NB4 (cell line): ENCODE measurements at regions not wholly inside any gene's neighbourhood (a gene's known extent, or its start where the extent isn't known, plus 50 kb on each side); places are given as distances from the start of the nearest gene placed in this dataset.

Experiments
- CTCF ChIP-seq: IDR thresholded peaks from one replicate; pipeline ENCODE4 v1.5.1; 2012; ENCODE audit warnings: low read depth, low read length
- MAX ChIP-seq: IDR thresholded peaks from 2 replicates; pipeline ENCODE4 v1.6.1; 2011; ENCODE audit warnings: low read depth, low read length
- MYC ChIP-seq: IDR thresholded peaks from 2 replicates; pipeline ENCODE4 v1.6.1; 2011; ENCODE audit warnings: low read depth, low read length
- POLR2A ChIP-seq: IDR thresholded peaks from 2 replicates; pipeline ENCODE4 v1.6.1; 2011; ENCODE audit warnings: mild to moderate bottlenecking; ENCODE audit not compliant: insufficient read length; ENCODE audit errors: extremely low read depth

- TF ChIP-seq CTCF (no peak), MAX (no peak), POLR2A (no peak), MYC (no peak)
These were observed 1456.7 kb upstream of the MIR17HG start for GRCh38 chr13:89890806-89891205.
